GM12892 (cell line): ENCODE measurements at regions not wholly inside any gene's neighbourhood (a gene's known extent, or its start where the extent isn't known, plus 50 kb on each side); places are given as distances from the start of the nearest gene placed in this dataset.
"Not testable (repeated sequence)": the region's sequence is repeated elsewhere in the genome, so short reads cannot be mapped to it uniquely, and the experiment has no call there.

Experiments
- DNase-seq: peaks from one replicate; pipeline ENCODE4 v3.0.0; 2011; ENCODE audit not compliant: insufficient read length
- FAIRE-seq: peaks from 2 replicates; lab custom pipeline; 2011; peaks lifted over from hg19 to GRCh38; lab: Jason Lieb, UNC
- POLR2A ChIP-seq: IDR thresholded peaks from 2 replicates; pipeline ENCODE4 v1.6.1; 2011; ENCODE audit warnings: low read depth, low read length, control low read depth
- POLR2AphosphoS5 ChIP-seq: IDR thresholded peaks from 2 replicates; pipeline ENCODE4 v1.6.1; 2011; ENCODE audit warnings: low read depth, low read length, control low read depth
- TAF1 ChIP-seq: IDR thresholded peaks from 2 replicates; pipeline ENCODE4 v1.6.1; 2011; ENCODE audit warnings: low read depth, mild to moderate bottlenecking, control low read depth, low read length, borderline replicate concordance

- FAIRE-seq = no peak
- TF ChIP-seq POLR2AphosphoS5 (no peak), POLR2A (no peak), TAF1 (no peak)
Observed at GRCh38 chr17:77631307-77631706, 327.2 kb upstream of the TNRC6C start.

DNA sequence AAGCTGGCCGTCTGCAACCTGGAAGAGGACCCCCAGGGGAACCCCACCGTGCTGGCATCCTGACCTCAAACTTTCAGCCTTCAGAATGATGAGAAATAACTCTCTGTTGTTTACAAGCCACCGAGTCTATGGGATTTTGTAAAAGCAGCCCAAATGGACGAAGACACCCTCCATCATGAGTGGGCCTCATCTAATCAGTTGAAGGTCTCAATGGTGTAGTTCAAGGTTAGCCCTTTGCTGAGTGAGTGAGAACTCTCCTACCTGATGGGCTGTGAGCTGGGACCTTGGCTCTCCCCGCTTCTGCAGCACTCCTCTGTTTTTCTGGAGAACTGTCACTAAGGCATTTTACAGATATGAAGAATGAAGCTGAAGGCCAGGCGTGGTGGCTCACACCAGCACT, 325.9 kb upstream of the TNRC6C start:
- no peak for FAIRE-seq
- no peak for DNase-seq
- TF ChIP-seq POLR2A (no peak), POLR2AphosphoS5 (no peak), TAF1 (no peak)

More at GRCh38 chr17:77631307-77631706, 327.2 kb upstream of the TNRC6C start:
- no peak for DNase-seq

DNA sequence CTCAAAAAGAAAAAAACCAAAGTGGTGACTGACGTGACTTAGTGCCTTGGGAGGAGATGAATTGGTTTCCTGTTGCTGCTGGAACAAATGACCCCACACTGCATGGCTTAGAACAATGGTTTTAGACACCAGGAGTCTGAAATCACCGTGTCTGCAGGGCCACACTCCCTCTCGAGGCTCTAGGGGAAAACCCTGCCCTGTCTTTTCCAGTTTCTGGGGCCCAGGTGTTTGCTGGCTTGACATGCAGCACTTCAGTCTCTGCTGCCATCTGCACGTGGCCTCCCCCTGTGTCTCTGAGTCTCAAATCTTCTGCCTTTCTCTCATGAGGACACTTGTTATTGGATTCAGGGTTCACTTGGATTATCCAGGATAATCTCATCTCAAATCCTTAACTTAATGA, 323.8 kb upstream of the TNRC6C start:
- DNase-seq (peak; percentile 44), FAIRE-seq (no peak)
- TF ChIP-seq POLR2AphosphoS5 = no peak
- TF ChIP-seq POLR2A = no peak
- no peak for TF ChIP-seq TAF1

DNA sequence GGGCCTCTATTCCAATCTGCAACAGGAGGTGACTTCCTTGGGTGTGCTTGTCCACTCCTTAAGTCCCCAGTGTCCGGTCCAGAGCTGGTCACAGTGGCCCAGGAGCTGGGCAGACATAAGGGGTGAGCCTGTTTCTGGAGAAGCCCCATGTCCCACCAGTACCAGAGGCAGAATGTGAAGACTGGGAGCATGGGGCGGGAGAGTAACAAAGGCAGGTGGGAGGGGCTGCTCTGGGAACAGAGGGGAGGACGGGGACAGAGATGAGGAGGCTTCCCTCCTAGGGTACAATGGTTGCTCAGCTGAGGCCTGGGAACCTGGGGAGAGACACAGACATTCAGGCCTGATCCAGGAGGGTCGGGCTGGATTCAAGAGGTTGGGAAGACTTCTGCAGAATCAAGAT, 323.3 kb upstream of the TNRC6C start:
- no peak for DNase-seq
- FAIRE-seq = no peak
- TF ChIP-seq TAF1 (no peak), POLR2AphosphoS5 (no peak), POLR2A (no peak)

GRCh38 chr17:77635785-77636184, 322.7 kb upstream of the TNRC6C start:
- not testable (repeated sequence) for FAIRE-seq

GRCh38 chr17:77636835-77637817, 321.4 kb upstream of the TNRC6C start:
- TF ChIP-seq POLR2A = no peak
- TF ChIP-seq TAF1 = no peak
- TF ChIP-seq POLR2AphosphoS5 = no peak

More at GRCh38 chr17:77635785-77636184, 322.7 kb upstream of the TNRC6C start:
- DNase-seq = not testable (repeated sequence)

GRCh38 chr17:77637818-77638575, 320.5 kb upstream of the TNRC6C start:
- DNase-seq (no peak), FAIRE-seq (no peak)
- no peak for TF ChIP-seq TAF1
- no peak for TF ChIP-seq POLR2AphosphoS5
- TF ChIP-seq POLR2A = no peak

More at GRCh38 chr17:77636835-77637817, 321.4 kb upstream of the TNRC6C start:
- no peak for DNase-seq
- no peak for FAIRE-seq

- FAIRE-seq (no peak), DNase-seq (no peak)
- TF ChIP-seq TAF1 (no peak), POLR2AphosphoS5 (no peak), POLR2A (no peak)
Observed at GRCh38 chr17:77640252-77640651, 318.3 kb upstream of the TNRC6C start.

DNA sequence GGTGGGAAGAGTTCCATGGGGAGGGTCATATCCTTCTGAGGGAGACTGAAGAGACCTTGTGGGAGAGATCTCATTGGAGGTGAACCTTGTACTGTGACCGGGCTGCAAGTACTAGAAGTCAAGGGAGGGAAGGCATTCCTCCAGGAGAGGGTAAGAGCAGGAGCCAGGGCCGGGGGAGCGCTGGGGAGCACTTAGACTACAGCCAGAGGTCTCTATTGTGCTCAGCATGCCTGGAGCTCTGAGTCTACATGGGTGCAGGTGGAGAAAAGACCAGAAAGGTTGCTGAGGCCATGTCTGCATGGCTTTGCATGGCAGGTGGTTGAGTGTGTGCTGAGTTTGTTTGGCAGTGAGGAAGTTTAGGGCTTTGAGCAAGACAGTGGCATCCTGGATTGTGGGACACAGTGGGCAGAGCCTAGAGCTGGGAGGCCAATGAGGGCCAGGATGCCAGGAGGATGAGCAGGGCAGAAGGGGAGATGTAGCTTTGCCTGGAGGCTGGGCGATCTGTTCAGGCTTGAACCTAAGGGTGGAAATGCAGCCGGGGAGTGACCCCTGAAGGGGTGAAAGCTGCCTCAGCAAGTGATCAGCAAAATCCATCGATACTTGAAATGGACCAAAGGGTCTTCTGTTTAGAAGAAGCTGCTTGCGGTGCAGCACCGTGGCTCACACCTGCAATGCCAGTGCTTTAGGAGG, 317.4 kb upstream of the TNRC6C start:
- DNase-seq (no peak), FAIRE-seq (no peak)
- TF ChIP-seq POLR2A = no peak
- no peak for TF ChIP-seq TAF1
- TF ChIP-seq POLR2AphosphoS5 = no peak

- no peak for FAIRE-seq
- DNase-seq = no peak
Observed at GRCh38 chr17:77641718-77642117, 316.8 kb upstream of the TNRC6C start.

More at GRCh38 chr17:77641718-77642117, 316.8 kb upstream of the TNRC6C start:
- TF ChIP-seq POLR2AphosphoS5 = no peak
